Caco-2 (cell line): ENCODE measurements at regions not wholly inside any gene's neighbourhood (a gene's known extent, or its start where the extent isn't known, plus 50 kb on each side); places are given as distances from the start of the nearest gene placed in this dataset.
A peak's percentile ranks its signal among the peaks of the same experiment; 100 is the strongest.

Experiments
- BruUV-seq: library from RNA; stranded (reverse); fragments of 400-500 nt; replicated peaks from 2 replicates; lab custom pipeline; 2021; lab: Mats Ljungman, UMichigan
- CTCF ChIA-PET: fragments of 300-600 bp; sonication (Branson Sonifier 250); formaldehyde crosslinking; loops from one replicate; lab custom pipeline; 2022; ENCODE audit warnings: antibody characterized with exemption; lab: Charles Lee
- POLR2A ChIA-PET: fragments of 300-600 bp; sonication (Branson Sonifier 250); formaldehyde crosslinking; loops from one replicate; lab custom pipeline; 2022; ENCODE audit warnings: antibody characterized with exemption; lab: Charles Lee
- DNase-seq, 2 experiments: peaks; one replicate each; pipeline versions ENCODE4 v3.0.0 to v3.0.0-alpha.2; 2020 to 2022
- H3K27me3 ChIP-seq: replicated peaks from 2 replicates; pipeline ENCODE4 v1.6.0; 2011; ENCODE audit warnings: low read length; ENCODE audit not compliant: control insufficient read depth, insufficient read depth
- H3K36me3 ChIP-seq: 2 replicates; pipeline ENCODE4 v1.5.1; 2011; ENCODE audit warnings: low read length; ENCODE audit not compliant: control insufficient read depth, insufficient read depth
- H3K4me1 ChIP-seq: fragments of 250-450 bp; sonication (Bioruptor Pico); 2 replicates; pipeline ENCODE4 v1.5.1; 2020; ENCODE audit warnings: mild to moderate bottlenecking
- H3K4me3 ChIP-seq: 2 replicates; pipeline ENCODE4 v1.5.1; 2011; ENCODE audit warnings: low read depth, mild to moderate bottlenecking, control low read depth, low read length
- H3K9me3 ChIP-seq: fragments of 250-450 bp; sonication (Bioruptor Pico); 2 replicates; pipeline ENCODE4 v1.5.1; 2020; ENCODE audit warnings: mild to moderate bottlenecking, moderate library complexity
- H3K27ac Mint-ChIP-seq: one replicate; pipeline ENCODE4 v1.8.0; 2022; ENCODE audit warnings: mixed read lengths; ENCODE audit not compliant: unreplicated experiment
- H3K27me3 Mint-ChIP-seq: one replicate; pipeline ENCODE4 v1.8.0; 2022; ENCODE audit warnings: mixed read lengths; ENCODE audit not compliant: insufficient read depth, unreplicated experiment
- H3K36me3 Mint-ChIP-seq: one replicate; pipeline ENCODE4 v1.8.0; 2022; ENCODE audit warnings: mild to moderate bottlenecking, mixed read lengths; ENCODE audit not compliant: insufficient read depth, unreplicated experiment
- H3K4me1 Mint-ChIP-seq: one replicate; pipeline ENCODE4 v1.8.0; 2022; ENCODE audit warnings: low read depth, mixed read lengths; ENCODE audit not compliant: unreplicated experiment
- H3K4me3 Mint-ChIP-seq: one replicate; pipeline ENCODE4 v1.8.0; 2022; ENCODE audit warnings: mild to moderate bottlenecking, moderate library complexity, mixed read lengths; ENCODE audit not compliant: unreplicated experiment
- H3K9me3 Mint-ChIP-seq: one replicate; pipeline ENCODE4 v1.8.0; 2022; ENCODE audit warnings: mixed read lengths; ENCODE audit not compliant: unreplicated experiment
- intact Hi-C: fragments of 100-400 bp; cut with micrococcal nuclease; formaldehyde crosslinking; loops from one replicate; pipeline ENCODE4 v1.10.0; 2022; ENCODE audit not compliant: unreplicated experiment
- TF ChIP-seq, protein P1 (sequence below), 2 experiments: fragments of 200-600 bp in 1 of 2; IDR thresholded peaks; 1 replicate in 1 of 2; 2 replicates in 1 of 2; pipeline versions ENCODE4 v1.5.1 to v1.8.0; 2011 to 2022; ENCODE audit warnings: antibody characterized with exemption in 1 of 2, control low read depth in 1 of 2, inconsistent platforms in 1 of 2, low read depth in 1 of 2, low read length in 1 of 2, mild to moderate bottlenecking in 1 of 2, moderate library complexity in 1 of 2; ENCODE audit not compliant: insufficient read depth in 1 of 2, severe bottlenecking in 1 of 2, unreplicated experiment in 1 of 2

DNA sequence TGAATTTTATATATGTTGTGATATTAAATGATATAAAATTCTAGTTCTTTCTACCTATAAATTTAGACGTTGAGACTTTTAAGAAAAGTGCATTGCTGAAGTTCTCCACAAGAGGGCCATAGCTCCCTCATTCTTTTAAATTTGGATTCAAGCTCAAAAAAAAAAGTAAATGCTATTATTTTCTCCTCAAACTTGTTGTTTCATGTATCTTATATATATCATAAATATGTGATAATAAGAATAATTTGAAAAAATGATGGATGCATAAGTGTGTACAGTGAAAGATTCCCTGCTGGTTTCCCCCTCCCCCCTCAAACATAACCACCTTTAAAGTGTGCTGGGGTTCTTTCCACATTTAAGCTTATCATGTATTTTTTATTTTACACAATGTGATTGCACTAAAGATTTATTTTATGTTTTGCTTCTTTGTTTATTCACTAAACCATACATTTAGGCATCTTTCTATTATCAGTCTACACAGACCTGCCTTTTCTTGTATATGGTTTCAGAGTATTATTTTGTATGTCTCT lies 769.4 kb upstream of the GOLIM4 start:
- peak in 1 of 2 experiments; percentile 33 for DNase-seq
- no peak overlapping the region for H3K4me3 Mint-ChIP-seq
- intact Hi-C loops: loop anchor here (1.0 to 10.0 kb wide), 4 partner anchors 24 to 800 kb away; partner anchors contain the start of gene MECOM
- H3K36me3 ChIP-seq: no peaks in the 10 kb centered on the region
- TF ChIP-seq, protein P1, sequence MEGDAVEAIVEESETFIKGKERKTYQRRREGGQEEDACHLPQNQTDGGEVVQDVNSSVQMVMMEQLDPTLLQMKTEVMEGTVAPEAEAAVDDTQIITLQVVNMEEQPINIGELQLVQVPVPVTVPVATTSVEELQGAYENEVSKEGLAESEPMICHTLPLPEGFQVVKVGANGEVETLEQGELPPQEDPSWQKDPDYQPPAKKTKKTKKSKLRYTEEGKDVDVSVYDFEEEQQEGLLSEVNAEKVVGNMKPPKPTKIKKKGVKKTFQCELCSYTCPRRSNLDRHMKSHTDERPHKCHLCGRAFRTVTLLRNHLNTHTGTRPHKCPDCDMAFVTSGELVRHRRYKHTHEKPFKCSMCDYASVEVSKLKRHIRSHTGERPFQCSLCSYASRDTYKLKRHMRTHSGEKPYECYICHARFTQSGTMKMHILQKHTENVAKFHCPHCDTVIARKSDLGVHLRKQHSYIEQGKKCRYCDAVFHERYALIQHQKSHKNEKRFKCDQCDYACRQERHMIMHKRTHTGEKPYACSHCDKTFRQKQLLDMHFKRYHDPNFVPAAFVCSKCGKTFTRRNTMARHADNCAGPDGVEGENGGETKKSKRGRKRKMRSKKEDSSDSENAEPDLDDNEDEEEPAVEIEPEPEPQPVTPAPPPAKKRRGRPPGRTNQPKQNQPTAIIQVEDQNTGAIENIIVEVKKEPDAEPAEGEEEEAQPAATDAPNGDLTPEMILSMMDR (IDR thresholded peaks at IDR 0.05; ENCODE audit: insufficient read depth in 1 of 2, low read depth in 1 of 2, low read length in 1 of 2, severe bottlenecking in 1 of 2, unreplicated experiment in 1 of 2): peak; percentile 72 to 78
- CTCF ChIA-PET: interaction anchor here (0.6 to 2.0 kb wide), 5 partner anchors 8 to 804 kb away, joined by 3 to 10 read pairs (median 4); no protein-coding TSS in a partner anchor
- peaks cover 17% of the 10 kb centered on the region for H3K4me1 Mint-ChIP-seq
- BruUV-seq: no TSS peak
- H3K27me3 ChIP-seq: no peaks in the 10 kb centered on the region
- H3K4me3 ChIP-seq: no peak overlapping the region
- no peaks in the 10 kb centered on the region for H3K36me3 Mint-ChIP-seq
- no peaks in the 10 kb centered on the region for H3K9me3 ChIP-seq
- peaks cover 64% of the 10 kb centered on the region for H3K4me1 ChIP-seq
- H3K27ac Mint-ChIP-seq: no peak overlapping the region
- POLR2A ChIA-PET: no interaction called here
- peaks cover 10% of the 10 kb centered on the region for H3K9me3 Mint-ChIP-seq
- no peaks in the 10 kb centered on the region for H3K27me3 Mint-ChIP-seq

DNA sequence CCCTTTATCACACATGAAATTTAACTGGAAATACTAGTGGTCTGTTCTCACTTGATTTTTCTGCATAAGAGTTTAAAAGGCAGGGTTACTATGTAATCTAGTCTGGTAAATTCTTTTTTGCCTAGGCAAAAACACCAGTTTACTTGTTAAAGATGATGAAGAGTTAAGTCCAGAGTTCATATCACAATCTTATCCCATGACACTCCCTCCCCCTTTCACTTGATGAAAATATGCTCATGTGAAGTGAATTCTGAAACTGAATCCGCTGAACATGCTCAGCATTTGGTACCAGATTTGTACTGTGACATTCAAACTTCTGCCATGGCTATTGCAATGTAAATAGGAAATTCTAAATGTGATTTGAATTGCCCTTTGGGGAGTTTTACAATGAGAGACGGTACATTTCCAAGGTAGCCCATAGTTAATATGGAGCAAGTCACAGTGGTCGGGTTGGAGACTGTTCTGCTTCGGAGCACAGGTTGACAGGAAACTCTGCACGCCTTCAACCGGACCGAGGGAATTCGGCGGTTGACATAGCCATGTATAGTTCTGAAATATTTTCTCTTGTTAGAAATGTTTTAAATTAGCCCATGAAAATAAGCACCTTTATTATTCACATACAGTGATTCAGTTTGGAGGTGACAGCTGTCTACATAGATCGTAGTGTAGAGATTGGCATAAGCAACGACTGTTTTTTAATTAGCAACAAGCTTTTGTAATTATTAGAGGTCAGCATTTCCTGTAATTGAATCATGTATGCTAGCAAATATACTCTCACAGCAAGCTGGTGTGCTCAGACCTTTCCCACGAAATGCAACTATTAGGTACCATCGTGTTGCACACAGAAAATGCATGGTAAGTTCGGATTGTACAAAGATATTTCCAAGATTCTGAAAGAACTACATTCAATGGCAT lies 768.6 kb upstream of the GOLIM4 start:
- no peak overlapping the region for H3K27ac Mint-ChIP-seq
- H3K36me3 Mint-ChIP-seq: no peaks in the 10 kb centered on the region
- intact Hi-C loops: loop anchor here (1.0 to 10.0 kb wide), 4 partner anchors 25 to 800 kb away; partner anchors contain the start of gene MECOM
- Histone ChIP-seq H3K27me3 (no peaks in the 10 kb centered on the region), H3K36me3 (no peaks in the 10 kb centered on the region), H3K4me3 (no peak overlapping the region; the same call in 1 of the 2 replicates), H3K9me3 (no peaks in the 10 kb centered on the region), H3K4me1 (peaks cover 69% of the 10 kb centered on the region)
- H3K4me1 Mint-ChIP-seq: peaks cover 22% of the 10 kb centered on the region
- DNase-seq: no peak
- no TSS peak for BruUV-seq
- ChIA-PET CTCF (interaction anchor here (0.7 to 2.0 kb wide), 4 partner anchors 9 to 804 kb away, joined by 3 to 10 read pairs (median 4); no protein-coding TSS in a partner anchor), POLR2A (no interaction called here)
- H3K9me3 Mint-ChIP-seq: peaks cover 10% of the 10 kb centered on the region
- H3K27me3 Mint-ChIP-seq: no peaks in the 10 kb centered on the region
- TF ChIP-seq, protein P1 (IDR thresholded peaks at IDR 0.05; ENCODE audit: insufficient read depth in 1 of 2, low read depth in 1 of 2, low read length in 1 of 2, severe bottlenecking in 1 of 2, unreplicated experiment in 1 of 2): no peak
- H3K4me3 Mint-ChIP-seq: peak overlapping the region; percentile 24

DNA sequence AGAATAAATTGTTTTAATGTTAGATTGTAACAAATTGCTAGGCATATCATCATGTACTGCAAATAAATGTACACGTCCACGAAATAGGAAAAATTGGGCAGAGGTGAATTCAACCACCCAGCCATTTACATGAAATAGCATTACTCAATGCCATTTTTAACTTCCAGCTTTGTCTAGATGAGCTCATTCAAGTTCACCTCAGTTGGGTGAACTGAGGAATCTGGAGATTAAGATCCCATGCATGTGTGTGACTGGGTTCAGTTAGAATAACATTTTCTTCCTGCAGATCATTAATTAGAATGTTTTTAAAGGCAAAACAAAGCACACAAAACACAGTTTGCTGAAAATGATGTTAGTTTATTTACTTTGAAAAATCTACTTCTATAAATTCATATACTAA lies 767.8 kb upstream of the GOLIM4 start:
- H3K27ac Mint-ChIP-seq: no peak overlapping the region
- ChIA-PET CTCF (no interaction called here), POLR2A (no interaction called here)
- peaks cover 6% of the 10 kb centered on the region for H3K36me3 Mint-ChIP-seq
- no TSS peak for BruUV-seq
- H3K4me1 Mint-ChIP-seq: peaks cover 25% of the 10 kb centered on the region
- no peaks in the 10 kb centered on the region for H3K27me3 ChIP-seq
- no peak overlapping the region for H3K4me3 Mint-ChIP-seq
- intact Hi-C loops: loop anchor here (10.0 kb wide), 2 partner anchors 221 to 801 kb away; partner anchors contain the start of gene MECOM
- peaks cover 73% of the 10 kb centered on the region for H3K4me1 ChIP-seq
- TF ChIP-seq, protein P1 (IDR thresholded peaks at IDR 0.05; ENCODE audit: insufficient read depth in 1 of 2, low read depth in 1 of 2, low read length in 1 of 2, severe bottlenecking in 1 of 2, unreplicated experiment in 1 of 2): no peak
- no peak overlapping the region for H3K4me3 ChIP-seq
- no peak for DNase-seq
- H3K9me3 ChIP-seq: no peaks in the 10 kb centered on the region; the same call in 1 of the 2 replicates
- H3K36me3 ChIP-seq: no peaks in the 10 kb centered on the region
- H3K9me3 Mint-ChIP-seq: peaks cover 10% of the 10 kb centered on the region
- H3K27me3 Mint-ChIP-seq: no peaks in the 10 kb centered on the region
